Fibroblast of the aortic adventitia (primary cell): ENCODE measurements at regions not wholly inside any gene's neighbourhood (a gene's known extent, or its start where the extent isn't known, plus 50 kb on each side); places are given as distances from the start of the nearest gene placed in this dataset.

Source experiments
- DNase-seq: peaks from one replicate; pipeline ENCODE4 v3.0.0-alpha.2; 2010; ENCODE audit warnings: low read depth
- H3K4me3 ChIP-seq: 2 replicates; pipeline ENCODE4 v1.5.1; 2011; ENCODE audit warnings: low read depth, mild to moderate bottlenecking, control low read depth, low read length, moderate library complexity
- CTCF ChIP-seq: IDR thresholded peaks from 2 replicates; pipeline ENCODE4 v1.5.1; 2011; ENCODE audit warnings: mild to moderate bottlenecking, low read length, control low read depth, inconsistent platforms; ENCODE audit not compliant: insufficient read depth

DNA sequence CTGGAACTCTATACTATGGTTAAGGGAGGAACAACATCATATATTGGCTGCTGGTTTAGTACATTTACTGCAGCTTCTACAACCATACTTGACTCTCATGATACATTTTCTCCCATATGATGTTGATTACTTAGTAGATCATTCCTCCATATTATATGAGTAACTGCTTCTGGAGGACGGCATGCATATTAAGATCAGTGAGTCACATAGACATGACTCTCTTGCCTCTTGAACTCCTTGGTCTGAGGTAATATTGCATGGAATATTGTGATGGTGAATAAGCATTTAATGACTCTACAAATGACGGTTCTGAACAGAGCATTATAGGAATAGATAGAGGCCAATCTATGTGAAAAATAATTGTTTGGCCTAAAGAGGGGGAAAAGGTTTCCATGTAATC lies 418.8 kb upstream of the SPHKAP start:
- peak; percentile 74 for DNase-seq
- H3K4me3 ChIP-seq = no peak overlapping the region
- TF ChIP-seq CTCF = no peak

DNA sequence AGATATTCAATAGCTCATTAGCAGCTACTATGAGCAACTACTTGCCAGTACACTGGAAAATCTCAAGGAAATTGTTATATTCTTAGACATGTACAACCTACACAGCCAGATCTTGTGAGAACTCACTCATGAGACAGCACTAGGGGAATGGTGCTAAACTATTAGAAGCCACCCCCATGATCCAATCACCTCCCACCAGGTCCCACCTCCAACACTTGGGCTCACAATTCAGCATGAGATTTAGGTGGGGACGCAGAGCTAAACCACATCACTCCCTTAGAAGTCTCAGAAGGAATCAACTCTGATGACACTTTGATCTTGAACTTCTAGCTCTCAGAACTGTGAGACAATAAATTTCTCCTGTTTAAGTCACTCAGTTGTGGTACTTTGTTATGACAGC lies 418.3 kb upstream of the SPHKAP start:
- DNase-seq = no peak
- TF ChIP-seq CTCF = no peak
- H3K4me3 ChIP-seq = no peak overlapping the region

- H3K4me3 ChIP-seq = no peak overlapping the region
- DNase-seq = no peak
- no peak for TF ChIP-seq CTCF
These were observed 417.8 kb upstream of the SPHKAP start for GRCh38 chr2:228599297-228599696.

- H3K4me3 ChIP-seq = no peak overlapping the region
- TF ChIP-seq CTCF = no peak
- no peak for DNase-seq
These were observed 415.5 kb upstream of the SPHKAP start for GRCh38 chr2:228597032-228597431.

DNA sequence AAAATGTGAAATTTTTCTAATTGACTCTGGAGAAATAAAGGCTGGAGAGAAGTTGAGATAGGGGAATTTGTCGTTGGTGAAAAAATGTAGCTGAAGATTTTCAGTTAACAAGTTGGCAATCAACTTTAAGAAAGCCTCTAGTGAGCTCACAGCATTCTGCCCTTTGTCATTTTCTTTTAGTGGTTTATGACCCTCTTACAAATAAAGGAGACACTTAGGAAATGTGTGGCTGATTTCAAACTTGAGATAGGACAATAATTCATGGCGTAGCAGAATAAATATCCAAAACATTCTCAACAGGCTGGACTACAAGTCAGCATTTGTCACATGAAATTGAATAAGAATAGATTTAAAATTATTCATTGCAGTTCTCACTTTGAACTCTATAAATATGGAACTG lies 412.5 kb upstream of the SPHKAP start:
- no peak for DNase-seq
- no peak overlapping the region for H3K4me3 ChIP-seq
- no peak for TF ChIP-seq CTCF

DNA sequence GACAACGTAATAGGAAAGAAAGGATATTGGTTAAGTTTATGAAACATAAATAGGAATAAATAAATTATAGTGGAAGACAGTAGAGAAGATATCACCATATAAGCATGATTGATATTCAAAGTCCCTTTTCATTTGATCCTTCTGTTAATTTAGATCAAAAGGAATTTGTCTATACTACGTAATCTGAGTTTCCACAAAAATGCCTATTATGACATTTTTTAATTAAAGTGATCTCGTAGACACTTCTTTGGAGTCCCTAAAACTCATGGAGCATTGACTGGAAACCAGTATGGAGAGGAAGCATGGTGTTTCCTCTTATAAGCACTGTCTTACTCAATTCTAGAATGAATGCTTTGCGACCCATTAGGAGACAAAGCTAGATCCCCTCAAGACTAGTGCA lies 411.4 kb upstream of the SPHKAP start:
- no peak for DNase-seq
- no peak for TF ChIP-seq CTCF

GRCh38 chr2:228590681-228591080 lies 409.2 kb upstream of the SPHKAP start:
- DNase-seq = no peak
- no peak overlapping the region for H3K4me3 ChIP-seq
- no peak for TF ChIP-seq CTCF

More for the DNA sequence above, 411.4 kb upstream of the SPHKAP start:
- H3K4me3 ChIP-seq = no peak overlapping the region
